Lower leg skin (tissue), 3 donors: ENCODE measurements at regions not wholly inside any gene's neighbourhood (a gene's known extent, or its start where the extent isn't known, plus 50 kb on each side); places are given as distances from the start of the nearest gene placed in this dataset.

Experiments
- POLR2A ChIP-seq, 2 donors: fragments of 450-650 bp; IDR thresholded peaks; one replicate each; pipeline ENCODE4 v1.6.1; 2016 to 2017; ENCODE audit warnings: antibody characterized with exemption in 2 of 2, mild to moderate bottlenecking in 1 of 2, moderate library complexity in 1 of 2
- TF ChIP-seq, protein P1 (sequence below), 3 donors: fragments of 450-650 bp; IDR thresholded peaks; one replicate each; pipeline ENCODE4 v1.5.1; 2016; ENCODE audit warnings: antibody characterized with exemption in 3 of 3, mild to moderate bottlenecking in 3 of 3, moderate library complexity in 2 of 3

- TF ChIP-seq, protein P1, sequence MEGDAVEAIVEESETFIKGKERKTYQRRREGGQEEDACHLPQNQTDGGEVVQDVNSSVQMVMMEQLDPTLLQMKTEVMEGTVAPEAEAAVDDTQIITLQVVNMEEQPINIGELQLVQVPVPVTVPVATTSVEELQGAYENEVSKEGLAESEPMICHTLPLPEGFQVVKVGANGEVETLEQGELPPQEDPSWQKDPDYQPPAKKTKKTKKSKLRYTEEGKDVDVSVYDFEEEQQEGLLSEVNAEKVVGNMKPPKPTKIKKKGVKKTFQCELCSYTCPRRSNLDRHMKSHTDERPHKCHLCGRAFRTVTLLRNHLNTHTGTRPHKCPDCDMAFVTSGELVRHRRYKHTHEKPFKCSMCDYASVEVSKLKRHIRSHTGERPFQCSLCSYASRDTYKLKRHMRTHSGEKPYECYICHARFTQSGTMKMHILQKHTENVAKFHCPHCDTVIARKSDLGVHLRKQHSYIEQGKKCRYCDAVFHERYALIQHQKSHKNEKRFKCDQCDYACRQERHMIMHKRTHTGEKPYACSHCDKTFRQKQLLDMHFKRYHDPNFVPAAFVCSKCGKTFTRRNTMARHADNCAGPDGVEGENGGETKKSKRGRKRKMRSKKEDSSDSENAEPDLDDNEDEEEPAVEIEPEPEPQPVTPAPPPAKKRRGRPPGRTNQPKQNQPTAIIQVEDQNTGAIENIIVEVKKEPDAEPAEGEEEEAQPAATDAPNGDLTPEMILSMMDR (IDR thresholded peaks at IDR 0.05), result no peak
- TF ChIP-seq POLR2A (IDR thresholded peaks at IDR 0.05), result no peak
These were observed 437.5 kb downstream of the CBLN4 start for GRCh38 chr20:55567826-55568225.
